AG10803 (cell line): ENCODE measurements at regions not wholly inside any gene's neighbourhood (a gene's known extent, or its start where the extent isn't known, plus 50 kb on each side); places are given as distances from the start of the nearest gene placed in this dataset.

ENCODE experiments used
- DNase-seq: peaks from one replicate; pipeline ENCODE4 v3.0.0; 2010; ENCODE audit warnings: low read depth
- H3K4me3 ChIP-seq: 2 replicates; pipeline ENCODE4 v1.5.1; 2011; ENCODE audit warnings: mild to moderate bottlenecking, low read length, control low read depth
- CTCF ChIP-seq: conservative IDR thresholded peaks from 2 replicates; pipeline ENCODE4 v1.5.1; 2011; ENCODE audit warnings: mild to moderate bottlenecking, low read length, control low read depth, inconsistent platforms

DNA sequence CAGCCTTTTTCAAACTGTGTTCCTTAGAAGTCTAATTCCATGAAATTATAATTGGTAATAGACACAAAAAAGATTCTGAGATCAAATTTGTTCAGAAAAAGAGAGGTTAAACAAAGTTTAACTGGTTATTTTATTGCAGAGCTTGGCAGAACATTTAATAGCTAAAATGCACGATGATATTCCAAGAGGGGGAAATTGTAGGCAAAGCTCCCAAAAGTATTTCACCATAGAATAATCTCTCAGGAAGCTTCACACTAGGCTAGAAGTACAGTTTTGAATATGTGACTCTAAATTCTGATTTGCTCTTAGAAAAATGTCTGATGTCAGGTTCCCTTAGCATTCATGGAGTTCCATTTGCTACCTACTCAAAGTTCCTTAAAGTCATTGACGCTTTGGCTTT lies 292.4 kb upstream of the SETBP1 start:
- no peak for TF ChIP-seq CTCF
- DNase-seq = no peak
- no peak overlapping the region for H3K4me3 ChIP-seq

DNA sequence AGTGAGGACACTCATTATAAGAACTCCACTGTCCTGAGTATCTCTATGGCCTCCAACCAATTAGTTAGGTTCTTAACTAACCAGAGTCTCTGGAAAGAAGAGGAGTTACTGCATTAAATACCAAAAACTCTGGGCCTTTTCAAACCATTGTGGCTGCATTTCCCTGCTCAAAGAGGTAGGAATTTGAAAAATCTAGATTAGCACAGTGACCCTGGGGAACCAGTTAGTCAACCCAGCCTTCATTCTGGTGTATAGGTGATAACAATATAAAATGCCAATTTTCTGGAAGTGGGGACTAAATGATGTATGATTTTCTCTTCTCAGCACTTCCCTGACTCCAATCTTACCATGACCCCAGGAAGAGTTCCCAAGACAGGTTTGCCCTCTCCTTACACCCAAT lies 287.8 kb upstream of the SETBP1 start:
- no peak for DNase-seq
- H3K4me3 ChIP-seq = no peak overlapping the region
- no peak for TF ChIP-seq CTCF

DNA sequence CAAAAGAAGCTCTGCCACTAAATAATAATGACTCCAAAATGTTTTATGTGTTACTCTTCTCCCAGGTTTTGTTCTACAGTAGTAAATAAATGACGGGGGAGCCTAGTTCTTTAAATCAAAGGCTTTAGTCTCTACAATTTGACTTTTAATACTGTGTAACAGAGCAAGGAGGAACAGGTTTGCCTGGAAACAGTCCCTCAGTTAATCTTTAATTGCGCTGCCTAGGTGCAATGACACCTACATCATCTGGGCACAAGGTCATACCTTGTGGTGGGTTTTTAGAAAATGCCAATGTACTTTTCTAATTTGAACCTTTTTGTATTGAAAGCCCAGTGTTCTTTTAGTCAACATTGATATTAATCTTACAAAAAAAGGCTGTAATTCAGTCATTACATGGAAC lies 287.3 kb upstream of the SETBP1 start:
- no peak for TF ChIP-seq CTCF
- DNase-seq = no peak
- H3K4me3 ChIP-seq = no peak overlapping the region

DNA sequence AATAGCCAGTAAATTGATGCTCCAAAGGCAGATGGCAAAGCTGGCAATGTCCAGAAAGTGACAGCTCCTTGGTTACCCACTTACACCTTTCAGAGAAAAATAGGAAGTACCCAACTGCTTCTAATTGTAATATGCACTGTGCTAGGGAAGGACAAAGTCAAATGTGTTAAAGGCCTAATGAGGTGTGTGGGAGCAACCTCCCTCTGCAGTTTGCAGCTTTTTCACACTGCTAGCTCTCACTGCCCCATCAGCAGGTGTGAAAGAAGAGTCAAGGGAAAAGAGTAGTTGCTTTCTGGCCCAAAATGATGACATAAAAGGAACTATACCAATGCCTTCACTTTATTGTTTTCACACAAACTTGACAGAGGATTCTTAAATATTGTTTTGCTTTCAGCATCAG lies 284.1 kb upstream of the SETBP1 start:
- no peak for TF ChIP-seq CTCF
- DNase-seq = no peak
- no peak overlapping the region for H3K4me3 ChIP-seq

- H3K4me3 ChIP-seq = no peak overlapping the region
- no peak for TF ChIP-seq CTCF
- DNase-seq = no peak
These were observed 271.6 kb upstream of the SETBP1 start for GRCh38 chr18:44409071-44409470.

DNA sequence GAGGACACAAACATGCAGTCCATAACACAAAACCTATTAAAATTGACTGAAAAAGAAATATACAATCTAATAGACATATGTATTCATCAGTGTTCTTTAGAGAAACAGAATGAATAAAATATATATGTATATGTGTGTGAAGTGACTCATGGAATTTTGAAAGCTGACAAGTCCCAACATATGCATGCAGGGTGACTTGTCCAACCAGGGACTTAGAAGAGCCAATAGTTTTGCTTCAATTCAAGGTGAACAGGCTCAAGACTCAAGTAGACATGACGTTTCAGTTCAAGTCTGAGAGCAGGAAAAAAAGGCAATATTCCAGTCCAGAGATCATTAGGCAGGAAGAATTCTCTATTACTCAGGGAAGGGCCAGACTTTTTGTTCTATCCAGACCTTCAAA lies 271.2 kb upstream of the SETBP1 start:
- no peak overlapping the region for H3K4me3 ChIP-seq
- no peak for TF ChIP-seq CTCF

GRCh38 chr18:44410740-44411139 lies 269.9 kb upstream of the SETBP1 start:
- H3K4me3 ChIP-seq = no peak overlapping the region
- no peak for TF ChIP-seq CTCF
- no peak for DNase-seq

More for the DNA sequence above, 271.2 kb upstream of the SETBP1 start:
- no peak for DNase-seq
